ENCODE measurements at regions not wholly inside any gene's neighbourhood (a gene's known extent, or its start where the extent isn't known, plus 50 kb on each side); places are given as distances from the start of the nearest gene placed in this dataset.

DNA sequence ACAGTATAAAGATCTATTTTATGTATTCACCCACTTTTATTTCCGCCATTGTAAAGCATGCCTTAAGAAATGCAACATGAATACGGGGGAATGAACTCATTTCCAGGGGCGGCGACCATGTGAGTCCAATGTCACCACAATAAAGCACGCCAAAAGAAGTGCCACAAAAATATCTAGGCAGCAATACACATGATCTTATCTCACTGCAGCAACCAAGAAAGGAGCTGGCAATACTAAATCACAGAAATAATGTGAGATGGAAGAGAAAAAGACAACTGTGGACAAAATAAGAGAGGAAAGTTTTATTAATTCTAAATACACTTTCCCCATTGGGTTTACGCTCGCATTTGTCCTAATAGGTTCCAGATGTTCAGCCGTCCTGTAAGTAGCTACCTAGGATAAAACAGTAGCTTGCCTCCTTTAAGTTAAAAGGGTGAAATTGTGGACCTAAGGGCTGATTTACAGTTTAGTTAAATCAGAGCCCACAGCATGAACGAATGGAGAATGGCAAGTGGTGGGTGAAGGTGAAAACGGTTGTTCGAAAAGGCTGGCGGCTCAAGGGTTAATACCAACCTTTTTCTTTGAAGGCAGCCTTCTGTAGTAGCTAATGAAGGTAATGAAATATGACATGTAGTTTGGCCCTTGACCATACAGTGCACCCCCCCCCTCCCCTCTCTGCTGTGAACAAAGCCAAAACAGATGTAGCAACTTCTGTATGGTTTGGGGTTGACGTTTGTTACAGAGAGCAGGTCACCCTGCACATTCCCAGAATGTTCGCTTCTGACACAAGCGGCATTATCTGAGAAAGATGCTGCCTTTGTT is 504.2 kb upstream of the PSMD7 start:
- Histone ChIP-seq H2BK12ac (ENCODE audit: low read length) (no peak overlapping the region), H3K18ac (ENCODE audit: low read length) (no peak overlapping the region), H2BK120ac (ENCODE audit: insufficient read depth, low read length, poor library complexity) (no peak overlapping the region), H3K36me3 (ENCODE audit: control insufficient read depth in 1 of 2, insufficient read depth in 2 of 2, low read length in 2 of 2) (no peaks in the 10 kb centered on the region), H2AFZ (ENCODE audit: insufficient read depth, low read length, poor library complexity) (no peak overlapping the region), H3K4ac (ENCODE audit: low read depth, low read length) (no peak overlapping the region), H3K4me3 (ENCODE audit: low read depth, low read length) (no peak overlapping the region), H3K79me2 (ENCODE audit: control insufficient read depth, insufficient read depth, low read length, poor library complexity) (no peaks in the 10 kb centered on the region), H3K4me2 (ENCODE audit: low read length) (no peak overlapping the region), H2BK5ac (ENCODE audit: low read depth, low read length, poor library complexity) (no peak overlapping the region), H3K27ac (ENCODE audit: low read depth, low read length) (no peak overlapping the region), H4K12ac (ENCODE audit: low read depth, low read length) (no peak overlapping the region), H3K79me1 (ENCODE audit: low read length) (no peaks in the 10 kb centered on the region), H3K27me3 (ENCODE audit: insufficient read depth, low read length) (no peaks in the 10 kb centered on the region), H3K14ac (ENCODE audit: low read length) (no peak overlapping the region), H4K91ac (ENCODE audit: low read depth, low read length) (no peak overlapping the region), H4K8ac (ENCODE audit: low read depth, low read length) (no peak overlapping the region), H3K9ac (ENCODE audit: low read length) (no peak overlapping the region), H2AK5ac (ENCODE audit: low read length) (no peak overlapping the region), H3K9me3 (ENCODE audit: insufficient read depth, low read depth, low read length) (no peaks in the 10 kb centered on the region), H3K4me1 (ENCODE audit: control insufficient read depth in 1 of 2, insufficient read depth in 2 of 2, low read length in 2 of 2) (no peaks in the 10 kb centered on the region), H3K23ac (ENCODE audit: low read length) (peak overlapping the region; percentile 33)
- no peak for DNase-seq
- no CpG with 5 or more reads among the region's 15 CpGs for WGBS (ENCODE audit: extremely low coverage, insufficient coverage, insufficient read length)

GRCh38 chr16:73781297-73781696 is 515.3 kb upstream of the PSMD7 start:
- Histone ChIP-seq H3K4me3 (ENCODE audit: low read depth, low read length) (no peak overlapping the region), H3K27me3 (ENCODE audit: insufficient read depth, low read length) (no peaks in the 10 kb centered on the region)

DNA sequence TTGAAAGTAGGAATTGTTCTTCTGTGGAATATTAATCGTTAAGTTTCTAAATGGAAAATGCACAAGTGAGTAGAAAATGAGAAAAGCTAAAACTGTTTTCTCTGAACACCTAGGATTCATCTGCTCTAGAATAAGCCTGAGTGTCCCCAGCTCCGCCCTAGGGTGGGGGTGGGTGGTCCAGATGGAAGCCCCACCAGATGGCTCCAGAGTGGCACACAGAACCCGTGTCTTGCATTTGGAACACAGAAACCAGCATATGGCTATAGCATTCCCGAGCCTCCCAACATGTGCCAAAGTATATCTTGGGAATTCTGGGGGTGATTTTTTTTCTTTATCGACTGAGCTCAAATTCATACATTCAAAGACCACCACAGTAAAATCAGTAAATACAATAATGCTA is 517.7 kb upstream of the PSMD7 start:
- Histone ChIP-seq H3K4me1 (ENCODE audit: control insufficient read depth in 1 of 2, insufficient read depth in 2 of 2, low read length in 2 of 2) (no peaks in the 10 kb centered on the region), H3K4ac (ENCODE audit: low read depth, low read length) (no peak overlapping the region), H3K9ac (ENCODE audit: low read length) (no peak overlapping the region), H3K27me3 (ENCODE audit: insufficient read depth, low read length) (no peaks in the 10 kb centered on the region), H3K18ac (ENCODE audit: low read length) (no peak overlapping the region), H3K4me3 (ENCODE audit: low read depth, low read length) (no peak overlapping the region), H4K8ac (ENCODE audit: low read depth, low read length) (no peak overlapping the region), H3K14ac (ENCODE audit: low read length) (no peak overlapping the region), H3K79me2 (ENCODE audit: control insufficient read depth, insufficient read depth, low read length, poor library complexity) (no peaks in the 10 kb centered on the region), H3K9me3 (ENCODE audit: insufficient read depth, low read depth, low read length) (peaks cover 2% of the 10 kb centered on the region), H3K23ac (ENCODE audit: low read length) (no peak overlapping the region), H3K36me3 (ENCODE audit: control insufficient read depth in 1 of 2, insufficient read depth in 2 of 2, low read length in 2 of 2) (no peaks in the 10 kb centered on the region), H4K12ac (ENCODE audit: low read depth, low read length) (no peak overlapping the region), H2BK5ac (ENCODE audit: low read depth, low read length, poor library complexity) (no peak overlapping the region), H2AK5ac (ENCODE audit: low read length) (no peak overlapping the region), H3K4me2 (ENCODE audit: low read length) (no peak overlapping the region), H2BK12ac (ENCODE audit: low read length) (no peak overlapping the region), H3K79me1 (ENCODE audit: low read length) (no peaks in the 10 kb centered on the region), H2AFZ (ENCODE audit: insufficient read depth, low read length, poor library complexity) (no peak overlapping the region), H3K27ac (ENCODE audit: low read depth, low read length) (no peak overlapping the region), H4K91ac (ENCODE audit: low read depth, low read length) (no peak overlapping the region), H2BK120ac (ENCODE audit: insufficient read depth, low read length, poor library complexity) (no peak overlapping the region)
- WGBS (ENCODE audit: extremely low coverage, insufficient coverage, insufficient read length) = no CpG with 5 or more reads among the region's 5 CpGs
- DNase-seq = no peak

More at GRCh38 chr16:73781297-73781696, 515.3 kb upstream of the PSMD7 start:
- Histone ChIP-seq H3K9me3 (ENCODE audit: insufficient read depth, low read depth, low read length) (peaks cover 2% of the 10 kb centered on the region), H2BK5ac (ENCODE audit: low read depth, low read length, poor library complexity) (no peak overlapping the region), H4K91ac (ENCODE audit: low read depth, low read length) (no peak overlapping the region), H3K4ac (ENCODE audit: low read depth, low read length) (no peak overlapping the region), H3K79me2 (ENCODE audit: control insufficient read depth, insufficient read depth, low read length, poor library complexity) (no peaks in the 10 kb centered on the region), H2BK12ac (ENCODE audit: low read length) (no peak overlapping the region), H2AK5ac (ENCODE audit: low read length) (no peak overlapping the region), H2AFZ (ENCODE audit: insufficient read depth, low read length, poor library complexity) (no peak overlapping the region), H2BK120ac (ENCODE audit: insufficient read depth, low read length, poor library complexity) (no peak overlapping the region), H3K23ac (ENCODE audit: low read length) (no peak overlapping the region), H3K79me1 (ENCODE audit: low read length) (no peaks in the 10 kb centered on the region), H4K12ac (ENCODE audit: low read depth, low read length) (no peak overlapping the region), H4K8ac (ENCODE audit: low read depth, low read length) (no peak overlapping the region), H3K14ac (ENCODE audit: low read length) (no peak overlapping the region), H3K27ac (ENCODE audit: low read depth, low read length) (no peak overlapping the region), H3K18ac (ENCODE audit: low read length) (no peak overlapping the region), H3K36me3 (ENCODE audit: control insufficient read depth in 1 of 2, insufficient read depth in 2 of 2, low read length in 2 of 2) (no peaks in the 10 kb centered on the region), H3K4me1 (ENCODE audit: control insufficient read depth in 1 of 2, insufficient read depth in 2 of 2, low read length in 2 of 2) (no peaks in the 10 kb centered on the region), H3K9ac (ENCODE audit: low read length) (no peak overlapping the region), H3K4me2 (ENCODE audit: low read length) (no peak overlapping the region)
- no peak for DNase-seq
- WGBS (ENCODE audit: extremely low coverage, insufficient coverage, insufficient read length) = no CpG with 5 or more reads among the region's 3 CpGs

DNA sequence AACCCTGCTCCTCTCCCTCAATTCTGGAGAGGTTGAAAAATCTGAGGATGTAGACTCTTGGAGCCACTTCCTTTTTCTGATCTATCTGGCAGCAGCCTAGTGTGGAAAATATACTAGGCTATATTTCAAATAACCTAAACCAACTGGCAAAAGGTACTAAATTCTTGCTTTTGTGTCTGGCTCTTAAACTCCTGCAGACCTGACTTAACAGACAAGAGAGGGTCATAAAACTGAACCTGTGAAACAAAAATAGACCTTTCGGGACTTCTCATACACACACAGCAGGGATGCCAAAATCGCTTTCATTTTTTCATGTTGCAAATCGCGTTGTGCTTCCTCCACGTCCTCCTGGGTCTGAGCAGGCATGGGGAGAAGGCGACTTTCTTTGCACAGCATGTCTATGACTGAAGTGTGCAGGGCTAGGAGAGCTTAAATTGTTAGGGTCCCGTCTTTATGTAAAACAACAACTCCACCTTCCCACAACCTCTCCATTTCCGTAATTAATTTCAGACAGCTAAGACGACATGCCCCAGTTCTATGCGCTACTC is 520.7 kb upstream of the PSMD7 start:
- Histone ChIP-seq H3K14ac (ENCODE audit: low read length) (no peak overlapping the region), H4K91ac (ENCODE audit: low read depth, low read length) (no peak overlapping the region), H3K4me2 (ENCODE audit: low read length) (no peak overlapping the region), H2AK5ac (ENCODE audit: low read length) (no peak overlapping the region), H3K9ac (ENCODE audit: low read length) (no peak overlapping the region), H3K79me1 (ENCODE audit: low read length) (no peaks in the 10 kb centered on the region), H3K23ac (ENCODE audit: low read length) (no peak overlapping the region), H2AFZ (ENCODE audit: insufficient read depth, low read length, poor library complexity) (no peak overlapping the region), H3K4me3 (ENCODE audit: low read depth, low read length) (no peak overlapping the region), H4K8ac (ENCODE audit: low read depth, low read length) (no peak overlapping the region), H3K4ac (ENCODE audit: low read depth, low read length) (no peak overlapping the region), H3K9me3 (ENCODE audit: insufficient read depth, low read depth, low read length) (peaks cover 2% of the 10 kb centered on the region), H2BK120ac (ENCODE audit: insufficient read depth, low read length, poor library complexity) (no peak overlapping the region), H3K27me3 (ENCODE audit: insufficient read depth, low read length) (no peaks in the 10 kb centered on the region), H4K12ac (ENCODE audit: low read depth, low read length) (no peak overlapping the region), H3K18ac (ENCODE audit: low read length) (no peak overlapping the region), H3K36me3 (ENCODE audit: control insufficient read depth in 1 of 2, insufficient read depth in 2 of 2, low read length in 2 of 2) (no peaks in the 10 kb centered on the region), H2BK5ac (ENCODE audit: low read depth, low read length, poor library complexity) (no peak overlapping the region), H3K4me1 (ENCODE audit: control insufficient read depth in 1 of 2, insufficient read depth in 2 of 2, low read length in 2 of 2) (no peaks in the 10 kb centered on the region), H2BK12ac (ENCODE audit: low read length) (no peak overlapping the region), H3K27ac (ENCODE audit: low read depth, low read length) (no peak overlapping the region), H3K79me2 (ENCODE audit: control insufficient read depth, insufficient read depth, low read length, poor library complexity) (no peaks in the 10 kb centered on the region)
- DNase-seq = no peak
- no CpG with 5 or more reads among the region's 10 CpGs for WGBS (ENCODE audit: extremely low coverage, insufficient coverage, insufficient read length)
